Kidney glomerular epithelial cell (primary cell): ENCODE measurements at regions not wholly inside any gene's neighbourhood (a gene's known extent, or its start where the extent isn't known, plus 50 kb on each side); places are given as distances from the start of the nearest gene placed in this dataset.
"Not testable (repeated sequence)": the region's sequence is repeated elsewhere in the genome, so short reads cannot be mapped to it uniquely, and the experiment has no call there.

Experiments
- DNase-seq: peaks from one replicate; lab custom pipeline; 2025; lab: John Stamatoyannopoulos, UW

DNA sequence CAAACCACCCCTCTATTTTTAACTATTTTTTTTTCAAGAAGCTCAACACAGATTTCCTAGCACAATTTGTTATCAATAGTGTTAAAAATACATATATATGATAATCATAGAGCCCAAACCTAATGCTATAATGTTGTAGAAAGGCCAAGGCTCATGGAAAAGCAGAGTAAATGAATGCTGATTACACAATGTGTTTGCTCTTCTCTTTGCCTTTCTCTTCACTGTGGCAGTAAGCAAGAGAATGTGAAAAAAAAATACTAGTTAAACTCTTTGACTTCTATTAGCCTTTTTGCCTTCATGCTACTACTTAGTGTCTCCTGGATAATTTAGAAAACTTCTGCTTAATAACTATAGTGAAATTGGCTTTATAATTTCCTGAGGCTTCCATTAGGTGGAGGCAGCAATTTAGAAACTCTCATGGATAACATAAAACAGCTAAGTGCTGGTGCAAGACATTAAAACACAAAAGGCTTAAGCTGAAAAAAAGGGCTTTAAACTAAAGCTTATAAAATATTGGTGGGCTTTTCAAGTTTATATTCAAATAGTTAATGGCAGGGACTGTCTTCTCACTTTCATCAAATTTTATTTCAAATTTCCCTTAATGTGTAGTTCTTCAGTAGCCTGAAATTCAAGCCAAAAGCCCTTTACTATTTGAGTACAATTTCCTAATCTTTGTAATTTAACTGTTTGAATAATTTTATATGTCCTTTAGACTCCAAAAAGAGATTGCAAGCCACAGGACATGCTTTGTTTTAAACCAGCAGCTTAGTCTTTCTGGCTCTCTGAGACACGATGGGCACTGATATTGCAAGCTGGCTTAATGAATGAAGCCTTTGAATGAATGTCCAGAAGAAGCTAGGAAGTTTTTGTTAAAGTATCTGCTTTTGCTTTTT lies 2031.8 kb upstream of the CDH6 start:
- DNase-seq: no peak

DNA sequence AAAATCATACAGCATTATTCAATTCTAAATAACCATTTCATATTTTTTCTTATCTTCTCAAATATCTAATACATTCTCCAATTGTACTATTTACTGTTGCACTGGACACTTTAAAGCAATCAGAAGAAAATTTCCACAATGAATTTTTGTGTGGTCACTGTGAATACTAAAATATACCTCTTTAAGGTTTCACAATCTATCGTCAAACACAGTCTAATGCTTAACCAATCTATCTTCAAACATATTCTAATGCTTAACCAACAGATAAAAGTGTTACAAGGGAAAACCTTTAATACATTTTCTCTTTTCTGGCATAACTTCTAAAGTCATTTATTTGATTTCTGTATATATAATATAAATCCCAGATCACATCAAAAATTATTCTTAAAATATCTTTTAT lies 2035.5 kb upstream of the CDH6 start:
- no peak for DNase-seq

DNA sequence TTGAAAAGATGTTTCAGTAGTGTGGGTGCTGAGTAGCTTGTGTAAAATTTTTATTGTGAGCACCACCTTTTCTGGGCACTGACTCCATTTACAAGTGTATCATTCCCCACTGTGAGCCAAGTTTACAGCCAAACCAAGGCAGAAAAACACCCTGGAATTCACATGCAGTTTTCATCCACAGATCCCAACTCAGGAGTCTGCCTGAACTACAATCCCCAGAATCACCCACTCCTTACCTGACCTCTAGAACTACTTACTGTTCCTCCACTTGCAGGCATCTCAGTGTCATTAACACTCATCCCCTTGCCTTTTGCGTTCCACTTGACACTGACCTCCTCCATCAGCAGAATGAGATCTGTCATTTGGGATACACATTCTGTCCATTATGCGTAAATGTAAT lies 2042.6 kb upstream of the CDH6 start:
- no peak for DNase-seq

DNA sequence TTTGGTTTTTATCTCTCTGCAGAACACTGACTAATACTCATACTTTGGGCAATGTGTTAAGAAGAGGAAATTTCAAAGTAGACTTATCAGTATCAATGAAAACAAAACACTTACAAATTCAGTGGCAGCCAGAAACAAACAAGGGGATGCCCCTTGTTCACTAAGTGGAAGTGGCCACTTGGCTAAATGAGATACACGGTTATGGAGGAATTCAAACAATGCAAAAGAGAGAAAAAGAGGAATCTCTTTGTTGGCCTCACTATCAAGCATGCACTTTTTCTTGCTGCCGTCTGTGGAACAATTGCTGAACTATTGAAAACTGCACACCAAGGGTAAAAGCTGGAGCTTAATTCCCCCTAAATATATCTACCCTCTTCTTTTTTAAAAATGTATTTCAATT lies 2044.9 kb upstream of the CDH6 start:
- no peak for DNase-seq

DNA sequence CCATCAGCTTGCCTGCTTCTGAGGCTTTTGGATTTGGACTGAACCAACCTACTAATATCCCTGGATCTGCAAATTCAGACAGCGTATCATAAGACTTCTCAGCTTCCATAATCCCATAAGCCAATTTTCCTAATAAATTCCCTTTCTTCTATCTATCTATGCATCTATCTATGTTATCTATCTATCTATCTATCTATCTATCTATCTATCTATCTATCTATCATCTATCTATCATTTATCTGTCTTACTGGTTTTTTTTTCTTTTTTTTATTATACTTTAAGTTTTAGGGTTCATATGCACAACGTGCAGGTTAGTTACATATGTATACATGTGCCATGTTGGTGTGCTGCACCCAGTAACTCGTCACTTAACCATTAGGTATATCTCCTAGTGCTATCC lies 2045.4 kb upstream of the CDH6 start:
- no peak for DNase-seq

DNA sequence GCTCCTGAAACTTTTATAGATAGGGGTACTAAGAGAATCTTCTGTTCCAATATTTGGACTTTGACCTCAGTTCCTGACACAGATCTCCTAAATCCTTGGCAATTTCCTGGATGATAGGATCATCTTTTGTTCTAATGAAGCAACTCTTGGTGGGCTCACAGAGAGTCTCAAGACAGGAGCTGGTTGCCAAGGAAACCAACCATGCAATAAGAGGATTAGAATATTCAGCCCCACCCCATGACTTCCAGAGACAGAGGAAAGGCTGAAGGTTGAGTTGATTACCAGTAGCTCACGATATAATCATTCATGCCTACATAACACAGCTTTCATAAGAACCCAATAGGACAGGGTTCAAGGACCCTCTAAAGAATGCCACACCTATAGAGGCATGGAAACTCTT lies 2050.2 kb upstream of the CDH6 start:
- no peak for DNase-seq

DNA sequence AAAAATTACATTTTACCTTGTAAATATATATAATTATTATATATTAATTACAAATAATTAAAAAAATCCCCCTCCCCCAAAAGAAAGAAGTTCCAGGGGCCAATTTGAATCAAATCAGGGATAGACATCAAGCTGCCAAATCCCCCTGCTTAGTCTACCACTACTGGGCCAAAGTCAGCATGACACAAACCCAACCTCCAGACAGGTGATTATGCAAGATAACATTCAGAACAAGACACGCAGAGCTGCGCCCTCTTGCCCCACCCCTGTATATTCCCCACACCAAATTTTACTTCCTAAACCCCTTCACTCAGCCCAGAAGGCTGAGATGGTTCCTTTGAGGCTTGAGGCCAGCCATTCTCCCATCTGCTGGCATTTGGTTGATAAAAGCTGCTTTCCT lies 2059.1 kb upstream of the CDH6 start:
- no peak for DNase-seq

DNA sequence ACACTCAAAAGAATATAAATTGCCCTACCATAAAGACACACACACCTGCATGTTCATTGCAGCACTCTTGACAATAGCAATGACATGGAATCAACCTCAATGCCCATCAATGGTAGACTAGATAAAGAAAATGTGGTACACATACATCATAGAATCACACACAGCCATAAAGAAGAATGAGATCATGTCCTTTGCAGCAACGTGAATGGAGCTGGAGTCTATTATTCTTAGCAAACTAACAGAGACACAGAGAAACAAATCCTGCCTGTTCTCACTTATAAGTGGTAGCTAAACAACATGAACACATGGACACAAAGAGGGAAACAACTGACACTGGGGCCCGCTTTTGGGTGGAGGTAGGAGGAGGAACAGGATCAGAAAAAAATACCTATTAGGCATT lies 2062.2 kb upstream of the CDH6 start:
- no peak for DNase-seq

DNA sequence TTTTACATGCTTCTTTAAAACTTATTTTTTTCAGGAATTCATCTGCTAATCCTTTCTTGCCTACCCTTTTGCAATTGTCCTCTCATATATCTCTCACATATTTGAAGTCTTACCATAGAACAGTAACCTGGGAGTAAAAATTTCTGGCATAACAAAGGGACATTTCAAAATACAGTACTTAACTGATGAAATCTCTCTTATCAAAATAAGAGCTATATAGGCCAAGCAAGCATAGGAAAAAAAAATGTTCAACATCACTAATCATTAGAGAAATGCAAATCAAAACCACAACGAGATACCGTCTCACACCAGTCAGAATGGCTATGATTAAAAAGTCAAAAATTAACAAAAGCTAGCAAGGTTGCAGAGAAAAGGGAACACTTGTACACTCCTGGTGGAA lies 2062.7 kb upstream of the CDH6 start:
- no peak for DNase-seq

DNA sequence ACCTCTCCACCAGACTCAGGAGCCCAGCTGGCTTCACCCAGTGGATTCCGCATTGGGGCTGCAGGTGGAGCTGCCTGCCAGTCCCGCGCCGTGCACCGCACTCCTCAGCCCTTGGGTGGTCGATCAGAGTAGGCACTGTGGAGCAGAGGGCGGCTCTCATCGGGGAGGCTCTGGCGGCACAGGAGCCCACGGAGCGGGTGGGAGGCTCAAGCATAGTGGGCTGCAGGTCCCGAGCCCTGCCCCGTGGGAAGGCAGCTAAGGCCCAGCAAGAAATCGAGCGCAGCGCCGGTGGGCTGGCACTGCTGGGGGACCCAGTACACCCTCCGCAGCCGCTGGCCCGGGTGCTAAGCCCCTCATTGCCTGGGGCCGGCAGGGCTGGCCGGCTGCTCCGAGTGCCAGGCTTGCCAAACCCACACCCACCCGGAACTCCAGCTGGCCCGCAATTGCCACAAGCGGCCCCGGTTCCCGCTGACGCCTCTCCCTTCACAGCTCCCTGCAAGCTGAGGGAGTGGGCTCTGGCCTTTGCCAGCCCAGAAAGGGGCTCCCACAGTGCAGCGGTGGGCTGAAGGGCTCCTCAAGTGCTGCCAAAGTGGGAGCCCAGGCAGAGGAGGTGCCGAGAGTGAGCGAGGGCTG lies 2065.8 kb upstream of the CDH6 start:
- not testable (repeated sequence) for DNase-seq

DNA sequence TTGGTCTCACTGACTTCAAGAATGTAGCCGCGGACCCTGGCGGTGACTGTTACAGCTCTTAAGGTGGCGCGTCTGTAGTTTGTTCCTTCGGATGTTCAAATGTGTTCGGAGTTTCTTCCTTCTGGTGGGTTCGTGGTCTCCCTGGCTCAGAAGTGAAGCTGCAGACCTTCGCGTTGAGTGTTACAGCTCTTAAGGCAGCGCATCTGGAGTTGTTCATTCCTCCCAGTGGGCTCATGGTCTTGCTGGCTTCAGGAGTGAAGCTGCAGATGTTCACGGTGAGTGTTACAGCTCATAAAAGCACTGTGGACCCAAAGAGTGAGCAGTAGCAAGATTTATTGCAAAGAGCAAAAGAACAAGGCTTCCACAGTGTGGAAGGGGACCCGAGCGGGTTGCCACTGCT lies 2067.0 kb upstream of the CDH6 start:
- DNase-seq: not testable (repeated sequence)

DNA sequence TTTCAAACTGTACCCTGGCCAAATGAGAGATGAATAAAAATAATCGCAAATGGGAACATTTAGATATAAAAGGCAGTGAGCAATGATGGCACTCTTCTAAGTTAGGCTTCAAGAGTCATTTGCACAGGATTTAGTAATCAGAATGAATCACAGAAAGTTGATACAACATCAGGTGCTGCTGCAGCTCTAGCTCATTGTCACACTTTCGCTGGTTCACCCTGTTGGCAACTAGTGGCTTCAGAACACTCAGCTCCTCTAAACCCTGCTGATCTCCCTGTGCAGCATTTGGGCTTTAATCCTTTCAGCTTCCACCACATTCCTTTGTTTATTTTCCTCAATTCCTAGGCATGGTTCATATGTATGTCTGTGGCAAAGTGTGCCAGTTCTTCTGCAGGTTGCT lies 2071.2 kb upstream of the CDH6 start:
- DNase-seq: no peak

DNA sequence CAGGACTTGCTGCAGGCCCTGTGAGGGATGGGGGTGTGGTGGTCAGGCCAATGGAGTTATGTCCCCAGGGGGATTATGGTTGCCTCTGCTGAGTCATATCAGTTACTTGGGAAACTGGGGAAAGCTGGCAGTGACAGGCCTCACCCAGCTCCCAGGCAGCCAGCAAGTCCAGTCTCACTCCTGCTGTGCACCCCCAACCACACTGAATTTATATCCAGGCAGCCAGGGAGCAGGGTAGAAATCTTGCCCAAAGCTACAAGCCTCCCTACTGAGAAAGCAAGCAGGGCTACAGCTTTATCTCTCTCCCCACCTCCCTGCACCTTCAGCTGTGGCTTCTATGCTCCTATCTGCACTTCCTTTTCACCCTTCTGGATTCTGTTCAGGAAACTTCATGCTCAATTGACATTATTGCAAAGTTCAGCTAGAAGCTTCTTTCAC lies 2076.0 kb upstream of the CDH9 start:
- DNase-seq: no peak

DNA sequence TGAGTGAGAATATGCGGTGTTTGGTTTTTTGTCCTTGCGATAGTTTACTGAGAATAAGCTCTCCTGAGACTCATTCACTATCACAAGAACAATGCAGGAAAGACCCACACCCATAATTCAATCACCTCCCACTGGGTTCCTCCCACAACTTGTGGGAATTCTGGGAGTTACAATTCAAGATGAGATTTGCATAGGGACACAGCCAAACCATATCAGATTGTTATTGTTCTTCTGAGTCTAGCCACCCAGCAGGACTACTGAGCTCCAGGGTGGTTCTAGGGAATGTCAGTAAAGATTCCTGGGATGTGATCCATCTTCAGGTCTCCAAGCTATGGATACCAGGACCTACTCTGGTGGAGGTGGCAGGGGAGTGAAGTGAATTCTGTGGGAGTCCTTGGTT lies 2075.1 kb upstream of the CDH9 start:
- DNase-seq: no peak

DNA sequence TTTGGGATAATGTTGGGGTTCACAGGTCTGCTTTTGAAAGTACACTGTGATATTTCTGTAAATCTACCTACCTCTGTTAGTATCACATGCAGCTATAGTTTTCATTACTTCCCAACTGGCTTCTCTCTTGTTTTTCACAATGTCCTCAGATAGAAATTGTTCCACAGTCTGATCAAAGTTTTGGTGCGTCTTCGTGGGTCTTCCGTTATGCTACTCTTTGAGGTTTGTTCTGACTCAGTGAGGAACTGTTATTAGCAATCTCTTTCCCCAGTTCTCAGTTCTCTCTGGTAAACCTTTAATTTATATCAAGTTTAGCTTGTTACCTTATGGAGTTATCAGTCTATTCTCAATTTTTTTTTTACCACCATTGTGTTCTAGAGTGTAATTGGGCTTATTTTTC lies 2061.2 kb upstream of the CDH9 start:
- DNase-seq: no peak

DNA sequence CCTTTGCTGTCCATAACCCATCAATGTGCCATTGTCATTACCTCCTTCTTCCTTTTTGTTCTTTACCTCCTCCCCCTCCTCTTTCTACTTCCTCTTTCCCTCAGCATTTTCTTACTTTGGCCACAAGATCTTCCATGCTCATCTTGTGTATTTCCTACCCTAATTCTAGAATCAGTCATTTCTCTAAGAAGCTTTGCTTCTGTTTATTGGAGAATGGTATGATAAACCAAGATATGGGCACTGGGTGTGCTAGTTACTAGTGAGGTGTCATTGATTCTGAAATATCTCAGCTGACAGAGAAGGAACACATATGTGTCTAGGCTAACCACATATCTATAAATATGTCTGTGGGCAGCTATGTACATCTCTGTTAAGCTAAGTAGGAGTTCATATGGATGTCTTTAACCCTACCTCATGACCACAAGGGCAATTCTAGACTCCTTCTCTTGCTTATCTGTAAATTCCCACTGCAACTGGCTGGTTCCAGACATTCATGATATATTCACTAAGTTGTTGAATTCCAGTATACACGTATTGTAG lies 2051.3 kb upstream of the CDH9 start:
- DNase-seq: no peak

DNA sequence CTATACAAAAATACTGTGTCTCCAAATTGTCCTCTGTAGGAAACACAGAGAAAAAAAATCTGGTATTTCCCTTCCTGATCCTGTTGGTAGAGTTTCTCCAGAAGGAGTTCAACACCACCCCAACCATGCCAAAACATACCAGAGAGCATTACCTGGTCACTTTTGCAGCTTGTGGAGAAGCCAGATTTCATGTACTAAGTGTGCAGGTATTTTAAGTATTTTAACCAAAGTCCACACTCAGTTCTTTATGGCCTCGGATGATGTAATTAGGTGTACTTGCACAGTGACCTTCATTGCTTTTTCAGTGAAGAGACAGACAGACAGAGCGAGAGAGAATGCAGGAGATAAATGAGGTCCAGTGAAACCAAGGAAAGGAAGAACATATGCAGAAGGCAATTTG lies 2046.8 kb upstream of the CDH9 start:
- DNase-seq: no peak

DNA sequence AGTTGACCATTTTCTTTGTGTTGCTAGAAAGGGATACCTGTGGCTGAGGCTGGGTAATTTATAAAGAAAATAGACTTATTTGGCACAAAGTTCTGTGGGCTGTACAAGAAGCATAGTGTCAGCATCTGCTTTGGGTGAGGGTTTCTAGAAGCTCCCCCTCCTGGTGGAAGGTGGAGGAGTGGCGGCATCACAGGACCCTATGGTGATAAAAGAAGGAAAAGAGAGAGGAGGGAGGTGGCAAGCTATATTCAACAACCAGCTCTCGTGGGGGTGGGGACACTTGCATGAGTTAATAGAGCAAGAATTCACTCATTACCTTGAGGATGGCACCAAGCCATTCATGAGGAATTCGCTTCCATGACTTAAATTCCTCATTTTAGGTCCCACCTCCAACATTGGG lies 2041.4 kb upstream of the CDH9 start:
- no peak for DNase-seq

DNA sequence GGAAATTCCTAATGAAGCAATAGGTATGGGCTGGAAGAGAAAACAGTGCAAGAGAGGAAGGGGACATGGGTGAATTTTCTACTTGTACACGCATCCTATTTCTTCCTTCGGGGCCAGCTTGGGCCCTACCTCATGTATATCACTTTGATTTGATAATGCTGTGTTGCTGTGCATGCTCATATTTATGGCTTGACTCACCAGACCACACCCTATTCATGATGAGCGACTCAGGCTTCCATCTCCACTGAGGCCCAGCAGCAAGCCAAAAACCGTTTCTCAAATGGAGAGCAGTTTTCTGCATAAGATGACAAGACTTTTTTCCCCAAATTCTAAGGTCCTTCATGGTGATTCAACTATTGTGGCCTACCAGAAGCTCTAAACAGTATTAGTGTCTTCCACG lies 2039.1 kb upstream of the CDH9 start:
- no peak for DNase-seq

DNA sequence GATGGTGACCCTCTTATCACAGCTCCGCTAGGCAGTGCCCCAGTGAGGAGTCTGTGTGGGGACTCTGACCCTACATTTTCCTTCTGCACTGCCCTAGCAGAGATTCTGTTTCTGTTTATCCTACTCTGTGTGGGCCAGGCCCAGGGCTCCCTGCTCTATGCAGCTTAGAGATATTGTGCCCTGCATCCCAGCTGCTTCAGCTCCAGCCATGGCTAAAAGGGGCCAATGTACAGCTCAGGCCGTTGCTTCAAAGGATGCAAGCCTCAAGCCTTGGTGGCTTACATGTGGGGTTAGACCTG lies 2030.7 kb upstream of the CDH9 start:
- DNase-seq: no peak

DNA sequence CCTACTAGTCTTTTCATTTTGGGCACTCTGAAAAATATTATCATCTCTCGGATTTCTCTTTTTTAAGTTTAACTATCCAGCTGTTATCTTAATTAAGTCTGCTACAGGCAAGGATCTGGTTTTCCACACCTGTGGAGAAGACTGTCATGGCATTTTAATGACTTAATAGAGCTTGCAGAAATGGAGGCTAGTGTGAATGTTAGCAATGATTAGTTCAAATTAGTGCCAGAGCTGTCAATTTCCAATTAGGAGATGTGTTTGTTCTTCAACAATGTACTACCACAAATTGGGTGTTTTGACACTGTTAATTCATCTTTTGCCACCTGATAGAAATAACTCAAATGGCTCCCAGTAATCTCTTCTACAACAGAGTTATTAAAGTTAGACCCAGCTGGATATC lies 2023.0 kb upstream of the CDH9 start:
- DNase-seq: no peak

DNA sequence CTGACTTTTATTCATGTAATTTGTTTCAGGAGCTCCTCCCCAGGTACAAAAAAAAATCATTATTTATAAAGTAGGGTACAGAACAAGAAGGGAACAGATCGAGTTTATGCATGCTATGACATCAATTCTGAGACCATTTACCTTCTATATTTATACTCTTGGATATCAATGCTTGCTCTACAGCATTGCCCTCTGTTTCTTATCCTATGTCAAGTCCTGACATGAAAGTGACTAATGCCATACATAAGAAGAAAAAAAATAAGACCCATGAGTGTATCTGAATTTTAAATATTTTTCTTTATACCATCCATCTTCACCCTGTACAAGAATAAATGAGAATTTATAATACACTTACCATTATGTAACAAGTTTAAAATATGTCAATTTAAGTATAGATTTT lies 2016.3 kb upstream of the CDH9 start:
- DNase-seq: no peak

DNA sequence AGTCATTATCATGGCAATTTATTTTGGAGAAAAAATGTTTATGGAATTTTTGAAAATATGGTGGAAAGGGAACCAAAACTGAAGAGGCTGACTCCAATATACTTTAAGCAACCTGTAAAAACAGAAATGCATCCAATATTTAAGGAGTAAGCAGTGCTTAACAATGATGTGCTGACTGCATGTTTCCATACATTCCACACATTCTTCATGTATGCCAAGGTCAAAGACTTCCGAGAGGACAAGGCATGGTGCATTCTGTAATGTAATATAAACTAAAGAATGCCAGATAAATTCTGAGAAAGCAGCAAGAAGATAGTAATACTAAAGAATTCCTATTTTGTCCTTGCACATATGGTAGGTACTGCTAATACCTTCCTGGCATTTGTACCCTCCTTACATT lies 2015.9 kb upstream of the CDH9 start:
- DNase-seq: no peak

DNA sequence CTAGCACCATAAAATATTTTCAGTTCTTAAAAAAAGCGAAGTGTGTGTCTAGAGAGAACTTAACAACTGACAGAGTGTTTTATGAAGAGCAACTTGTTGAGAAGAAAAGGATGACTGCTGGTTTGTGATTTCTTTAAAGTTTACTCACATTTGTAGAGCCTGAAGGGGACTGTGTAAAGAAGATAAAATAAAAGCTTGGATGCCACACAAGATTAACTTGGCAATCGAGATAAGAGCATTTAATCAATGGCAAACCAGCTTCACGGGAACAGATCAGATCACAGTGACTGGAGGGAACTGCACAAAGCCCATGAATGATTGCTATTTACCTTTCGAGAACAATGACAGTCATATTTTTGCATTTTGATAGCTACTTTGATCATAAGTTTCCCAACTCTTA lies 2013.1 kb upstream of the CDH9 start:
- DNase-seq: no peak
